ENCODE measurements at regions not wholly inside any gene's neighbourhood (a gene's known extent, or its start where the extent isn't known, plus 50 kb on each side); places are given as distances from the start of the nearest gene placed in this dataset.

- TF ChIP-seq, protein P1, sequence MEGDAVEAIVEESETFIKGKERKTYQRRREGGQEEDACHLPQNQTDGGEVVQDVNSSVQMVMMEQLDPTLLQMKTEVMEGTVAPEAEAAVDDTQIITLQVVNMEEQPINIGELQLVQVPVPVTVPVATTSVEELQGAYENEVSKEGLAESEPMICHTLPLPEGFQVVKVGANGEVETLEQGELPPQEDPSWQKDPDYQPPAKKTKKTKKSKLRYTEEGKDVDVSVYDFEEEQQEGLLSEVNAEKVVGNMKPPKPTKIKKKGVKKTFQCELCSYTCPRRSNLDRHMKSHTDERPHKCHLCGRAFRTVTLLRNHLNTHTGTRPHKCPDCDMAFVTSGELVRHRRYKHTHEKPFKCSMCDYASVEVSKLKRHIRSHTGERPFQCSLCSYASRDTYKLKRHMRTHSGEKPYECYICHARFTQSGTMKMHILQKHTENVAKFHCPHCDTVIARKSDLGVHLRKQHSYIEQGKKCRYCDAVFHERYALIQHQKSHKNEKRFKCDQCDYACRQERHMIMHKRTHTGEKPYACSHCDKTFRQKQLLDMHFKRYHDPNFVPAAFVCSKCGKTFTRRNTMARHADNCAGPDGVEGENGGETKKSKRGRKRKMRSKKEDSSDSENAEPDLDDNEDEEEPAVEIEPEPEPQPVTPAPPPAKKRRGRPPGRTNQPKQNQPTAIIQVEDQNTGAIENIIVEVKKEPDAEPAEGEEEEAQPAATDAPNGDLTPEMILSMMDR (IDR thresholded peaks at IDR 0.05) = no peak
- no peak for TF ChIP-seq EZH2 (IDR thresholded peaks at IDR 0.05)
These were observed 1799.9 kb upstream of the ACO1 start for GRCh38 chr9:30584559-30584958.

Data from neural progenitor cell (in vitro differentiated cells).